Activated CD8-positive, alpha-beta T cell treated with anti-CD3 and anti-CD28 coated beads for 36 hours (primary cell): ENCODE measurements at regions not wholly inside any gene's neighbourhood (a gene's known extent, or its start where the extent isn't known, plus 50 kb on each side); places are given as distances from the start of the nearest gene placed in this dataset.

ENCODE experiments used
- ATAC-seq: fragments of 200-7000 bp; cut with Tn5 transposase; one replicate; pipeline ENCODE4 v1.10.0; 2021; ENCODE audit warnings: mild to moderate bottlenecking, moderate library complexity
- CTCF ChIA-PET: fragments of 350-600 bp; sonication (Branson Sonifier 250); formaldehyde crosslinking; loops from one replicate; lab custom pipeline; 2021; ENCODE audit warnings: antibody characterized with exemption; lab: Charles Lee
- POLR2A ChIA-PET: fragments of 350-600 bp; sonication (Branson Sonifier 250); formaldehyde crosslinking; loops from one replicate; lab custom pipeline; 2021; ENCODE audit warnings: antibody characterized with exemption; lab: Charles Lee
- DNase-seq: peaks from one replicate; pipeline ENCODE4 v3.0.0-alpha.2; 2020
- H3K27ac Mint-ChIP-seq: one replicate; pipeline ENCODE4 v1.8.0; 2021; ENCODE audit warnings: mild to moderate bottlenecking, mixed read lengths
- H3K27me3 Mint-ChIP-seq: one replicate; pipeline ENCODE4 v1.8.0; 2021; ENCODE audit warnings: mixed read lengths
- H3K36me3 Mint-ChIP-seq: one replicate; pipeline ENCODE4 v1.8.0; 2021; ENCODE audit warnings: low read depth, mixed read lengths
- H3K4me1 Mint-ChIP-seq: one replicate; pipeline ENCODE4 v1.8.0; 2021; ENCODE audit warnings: low read depth, mixed read lengths
- H3K4me3 Mint-ChIP-seq: one replicate; pipeline ENCODE4 v1.8.0; 2021; ENCODE audit warnings: mild to moderate bottlenecking, moderate library complexity, mixed read lengths
- H3K9me3 Mint-ChIP-seq: one replicate; pipeline ENCODE4 v1.8.0; 2021; ENCODE audit warnings: mixed read lengths
- intact Hi-C: fragments of 100-400 bp; cut with micrococcal nuclease; formaldehyde crosslinking; loops from one replicate; pipeline ENCODE4 v1.10.0; 2022
- TF ChIP-seq, protein P1 (sequence below): fragments of 200-600 bp; IDR thresholded peaks from one replicate; pipeline ENCODE4 v1.8.0; 2022; ENCODE audit warnings: antibody characterized with exemption, mild to moderate bottlenecking

DNA sequence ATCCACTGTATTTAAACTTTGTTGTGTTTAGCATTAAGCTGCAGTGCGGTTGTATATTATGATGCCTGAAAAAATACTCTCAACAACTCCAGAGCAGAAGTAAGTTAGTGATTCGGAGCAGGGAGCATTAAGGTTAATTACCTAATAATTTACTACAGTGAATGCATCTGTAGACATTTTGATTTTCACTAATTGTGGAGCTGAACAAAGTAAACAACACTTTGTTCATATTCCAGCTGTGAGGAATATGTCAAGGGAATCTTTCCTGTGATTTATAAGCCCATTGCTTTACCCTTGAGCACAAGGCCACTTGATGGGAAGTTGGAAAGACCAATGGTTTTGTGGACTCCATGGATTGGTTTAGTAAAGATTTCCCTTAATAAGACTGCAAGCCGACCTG lies 77.1 kb downstream of the CBLN4 start:
- ChIA-PET CTCF (no interaction called here), POLR2A (no interaction called here)
- no peaks in the 10 kb centered on the region for H3K27me3 Mint-ChIP-seq
- H3K4me3 Mint-ChIP-seq = no peak overlapping the region
- TF ChIP-seq, protein P1, sequence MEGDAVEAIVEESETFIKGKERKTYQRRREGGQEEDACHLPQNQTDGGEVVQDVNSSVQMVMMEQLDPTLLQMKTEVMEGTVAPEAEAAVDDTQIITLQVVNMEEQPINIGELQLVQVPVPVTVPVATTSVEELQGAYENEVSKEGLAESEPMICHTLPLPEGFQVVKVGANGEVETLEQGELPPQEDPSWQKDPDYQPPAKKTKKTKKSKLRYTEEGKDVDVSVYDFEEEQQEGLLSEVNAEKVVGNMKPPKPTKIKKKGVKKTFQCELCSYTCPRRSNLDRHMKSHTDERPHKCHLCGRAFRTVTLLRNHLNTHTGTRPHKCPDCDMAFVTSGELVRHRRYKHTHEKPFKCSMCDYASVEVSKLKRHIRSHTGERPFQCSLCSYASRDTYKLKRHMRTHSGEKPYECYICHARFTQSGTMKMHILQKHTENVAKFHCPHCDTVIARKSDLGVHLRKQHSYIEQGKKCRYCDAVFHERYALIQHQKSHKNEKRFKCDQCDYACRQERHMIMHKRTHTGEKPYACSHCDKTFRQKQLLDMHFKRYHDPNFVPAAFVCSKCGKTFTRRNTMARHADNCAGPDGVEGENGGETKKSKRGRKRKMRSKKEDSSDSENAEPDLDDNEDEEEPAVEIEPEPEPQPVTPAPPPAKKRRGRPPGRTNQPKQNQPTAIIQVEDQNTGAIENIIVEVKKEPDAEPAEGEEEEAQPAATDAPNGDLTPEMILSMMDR = no peak
- peaks cover 4% of the 10 kb centered on the region for H3K9me3 Mint-ChIP-seq
- H3K4me1 Mint-ChIP-seq = no peaks in the 10 kb centered on the region
- H3K36me3 Mint-ChIP-seq = no peaks in the 10 kb centered on the region
- ATAC-seq (no peak), DNase-seq (no peak)
- H3K27ac Mint-ChIP-seq = no peak overlapping the region
- intact Hi-C loops = no loop called here

DNA sequence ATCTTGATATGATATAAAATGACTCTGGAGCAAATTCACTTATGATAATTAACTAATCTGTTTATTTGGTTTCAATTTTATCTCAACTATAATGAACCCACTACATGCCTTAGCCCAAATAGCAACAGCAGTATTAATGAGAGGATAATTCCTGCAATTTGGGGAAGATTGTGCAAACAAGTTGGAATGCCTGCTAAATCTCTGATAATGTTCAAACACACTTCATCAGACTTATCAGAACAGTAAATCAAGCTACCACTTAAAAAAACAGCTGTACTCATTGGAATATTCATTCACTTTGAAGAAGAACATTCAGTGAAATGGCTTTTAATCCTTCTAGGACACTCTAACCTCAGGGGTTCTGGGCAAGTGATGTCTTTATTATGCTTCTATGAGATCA lies 85.4 kb downstream of the CBLN4 start:
- TF ChIP-seq, protein P1 = no peak
- H3K9me3 Mint-ChIP-seq = no peaks in the 10 kb centered on the region
- H3K4me3 Mint-ChIP-seq = no peak overlapping the region
- DNase-seq (no peak), ATAC-seq (no peak)
- H3K27ac Mint-ChIP-seq = no peak overlapping the region
- H3K4me1 Mint-ChIP-seq = no peaks in the 10 kb centered on the region
- CTCF ChIA-PET = no interaction called here
- intact Hi-C loops = no loop called here
- H3K36me3 Mint-ChIP-seq = no peaks in the 10 kb centered on the region
- POLR2A ChIA-PET = no interaction called here
- H3K27me3 Mint-ChIP-seq = no peaks in the 10 kb centered on the region

DNA sequence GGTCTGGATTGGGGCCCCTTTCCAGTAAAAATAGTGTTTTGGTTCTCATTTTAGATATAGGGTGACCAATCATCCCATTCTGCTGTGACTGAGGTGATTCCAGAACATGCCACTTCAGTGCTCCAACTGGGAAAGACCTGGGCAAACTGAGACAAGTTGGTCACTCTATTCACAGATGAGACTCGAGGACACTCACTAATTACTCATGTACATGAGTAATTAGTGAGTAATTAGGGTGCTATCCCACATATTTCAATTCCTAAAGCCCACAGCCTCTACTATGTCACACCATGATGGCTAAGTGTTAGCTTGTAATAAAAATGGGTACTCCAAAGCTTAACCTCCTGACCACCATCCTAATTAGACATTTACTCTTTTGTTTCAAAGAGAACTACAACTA lies 86.0 kb downstream of the CBLN4 start:
- H3K27ac Mint-ChIP-seq = no peak overlapping the region
- DNase-seq (no peak), ATAC-seq (no peak)
- no peak overlapping the region for H3K4me3 Mint-ChIP-seq
- no peaks in the 10 kb centered on the region for H3K9me3 Mint-ChIP-seq
- intact Hi-C loops = no loop called here
- TF ChIP-seq, protein P1 = no peak
- H3K36me3 Mint-ChIP-seq = no peaks in the 10 kb centered on the region
- CTCF ChIA-PET = no interaction called here
- POLR2A ChIA-PET = no interaction called here
- no peaks in the 10 kb centered on the region for H3K27me3 Mint-ChIP-seq
- no peaks in the 10 kb centered on the region for H3K4me1 Mint-ChIP-seq

DNA sequence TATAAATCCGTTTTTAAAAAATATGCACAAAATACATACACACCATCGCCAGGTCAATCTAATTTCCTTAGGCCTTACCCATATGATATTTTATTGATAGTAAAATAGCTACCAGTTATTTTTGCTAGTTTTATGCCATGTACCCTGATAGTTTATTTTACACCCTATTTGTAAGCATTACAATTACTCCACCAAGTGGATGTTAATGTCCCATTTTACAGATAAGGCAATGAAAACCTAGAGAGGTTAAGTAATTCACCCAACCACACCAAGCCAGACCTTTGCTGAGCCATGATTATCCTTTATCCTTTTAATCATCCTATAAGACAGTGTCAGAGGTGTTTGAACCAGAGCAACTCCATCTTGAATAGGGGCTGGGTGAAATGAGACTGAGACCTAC lies 86.8 kb downstream of the CBLN4 start:
- intact Hi-C loops = no loop called here
- CTCF ChIA-PET = no interaction called here
- POLR2A ChIA-PET = no interaction called here
- H3K4me1 Mint-ChIP-seq = no peaks in the 10 kb centered on the region
- ATAC-seq (no peak), DNase-seq (no peak)
- no peaks in the 10 kb centered on the region for H3K27me3 Mint-ChIP-seq
- no peak overlapping the region for H3K4me3 Mint-ChIP-seq
- H3K9me3 Mint-ChIP-seq = no peaks in the 10 kb centered on the region
- H3K27ac Mint-ChIP-seq = no peak overlapping the region
- H3K36me3 Mint-ChIP-seq = no peaks in the 10 kb centered on the region
- TF ChIP-seq, protein P1 = no peak

DNA sequence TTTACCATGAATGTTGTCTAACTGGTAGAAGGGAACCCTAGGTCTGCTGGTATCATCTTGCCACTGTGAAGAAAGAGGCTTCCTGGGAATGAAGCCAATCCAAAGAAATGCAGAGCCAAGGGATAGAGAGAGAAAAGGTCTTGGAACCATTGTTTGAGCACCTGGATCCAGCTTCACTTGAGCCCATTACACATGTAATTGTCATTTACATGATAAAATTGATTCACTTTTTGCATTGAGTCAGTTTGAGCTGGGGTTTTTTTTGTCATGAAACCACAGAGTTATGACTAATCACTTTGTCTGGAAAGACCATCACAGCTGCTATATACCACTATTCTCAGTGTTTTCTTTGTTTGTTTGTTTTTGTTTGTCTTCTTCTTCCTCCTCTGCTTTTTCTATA lies 112.3 kb downstream of the CBLN4 start:
- CTCF ChIA-PET = no interaction called here
- H3K4me1 Mint-ChIP-seq = no peaks in the 10 kb centered on the region
- intact Hi-C loops = no loop called here
- no peak for DNase-seq
- no peak overlapping the region for H3K27ac Mint-ChIP-seq
- TF ChIP-seq, protein P1 = no peak
- POLR2A ChIA-PET = no interaction called here
- H3K4me3 Mint-ChIP-seq = no peak overlapping the region
- no peaks in the 10 kb centered on the region for H3K27me3 Mint-ChIP-seq
- no peaks in the 10 kb centered on the region for H3K36me3 Mint-ChIP-seq
- no peak for ATAC-seq
- H3K9me3 Mint-ChIP-seq = peaks cover 10% of the 10 kb centered on the region
